Nephron progenitor cell (in vitro differentiated cells): ENCODE measurements at regions not wholly inside any gene's neighbourhood (a gene's known extent, or its start where the extent isn't known, plus 50 kb on each side); places are given as distances from the start of the nearest gene placed in this dataset.

Experiments
- DNase-seq: peaks from one replicate; pipeline ENCODE4 v3.0.0; 2021
- H3K27ac Mint-ChIP-seq: 2 replicates; pipeline ENCODE4 v1.8.0; 2021; ENCODE audit warnings: mild to moderate bottlenecking, moderate library complexity, mixed read lengths
- H3K27me3 Mint-ChIP-seq: 2 replicates; pipeline ENCODE4 v1.8.0; 2021; ENCODE audit warnings: mild to moderate bottlenecking, low read depth, mixed read lengths; ENCODE audit not compliant: poor library complexity
- H3K36me3 Mint-ChIP-seq: 2 replicates; pipeline ENCODE4 v1.8.0; 2021; ENCODE audit warnings: low read depth, mixed read lengths
- H3K4me1 Mint-ChIP-seq: 2 replicates; pipeline ENCODE4 v1.8.0; 2021; ENCODE audit warnings: mixed read lengths
- H3K4me3 Mint-ChIP-seq: 2 replicates; pipeline ENCODE4 v1.8.0; 2021; ENCODE audit warnings: mild to moderate bottlenecking, moderate library complexity, mixed read lengths
- H3K9me3 Mint-ChIP-seq: 2 replicates; pipeline ENCODE4 v1.8.0; 2021; ENCODE audit warnings: mild to moderate bottlenecking, moderate library complexity, mixed read lengths
- TF ChIP-seq, protein P1 (sequence below): fragments of 200-600 bp; sonication (generic); IDR thresholded peaks from 2 replicates; pipeline ENCODE4 v1.5.0; 2021; ENCODE audit warnings: antibody characterized with exemption

DNA sequence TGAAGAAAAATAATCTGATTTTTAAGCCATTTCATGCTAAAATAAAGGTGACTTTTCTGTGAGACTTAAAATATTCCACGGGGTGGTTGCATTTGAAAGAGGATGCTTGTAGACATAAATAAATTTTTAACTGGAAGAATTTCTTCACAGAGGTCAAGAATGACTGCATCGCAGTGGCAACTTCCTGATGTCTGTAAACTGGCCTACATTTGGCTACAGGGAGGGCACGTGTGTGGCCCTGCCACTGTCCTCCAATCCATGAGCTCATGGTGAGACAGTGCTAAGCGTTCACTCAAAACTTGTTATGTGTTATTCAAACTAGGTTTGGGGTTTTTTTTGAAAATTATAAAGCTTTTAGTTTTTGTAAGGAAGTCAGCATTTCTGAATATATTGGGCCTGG is 1089.3 kb downstream of the EFNB2 start:
- no peak overlapping the region for H3K4me3 Mint-ChIP-seq
- no peaks in the 10 kb centered on the region for H3K9me3 Mint-ChIP-seq
- H3K27me3 Mint-ChIP-seq: no peaks in the 10 kb centered on the region
- H3K27ac Mint-ChIP-seq: no peak overlapping the region
- H3K36me3 Mint-ChIP-seq: no peaks in the 10 kb centered on the region
- TF ChIP-seq, protein P1, sequence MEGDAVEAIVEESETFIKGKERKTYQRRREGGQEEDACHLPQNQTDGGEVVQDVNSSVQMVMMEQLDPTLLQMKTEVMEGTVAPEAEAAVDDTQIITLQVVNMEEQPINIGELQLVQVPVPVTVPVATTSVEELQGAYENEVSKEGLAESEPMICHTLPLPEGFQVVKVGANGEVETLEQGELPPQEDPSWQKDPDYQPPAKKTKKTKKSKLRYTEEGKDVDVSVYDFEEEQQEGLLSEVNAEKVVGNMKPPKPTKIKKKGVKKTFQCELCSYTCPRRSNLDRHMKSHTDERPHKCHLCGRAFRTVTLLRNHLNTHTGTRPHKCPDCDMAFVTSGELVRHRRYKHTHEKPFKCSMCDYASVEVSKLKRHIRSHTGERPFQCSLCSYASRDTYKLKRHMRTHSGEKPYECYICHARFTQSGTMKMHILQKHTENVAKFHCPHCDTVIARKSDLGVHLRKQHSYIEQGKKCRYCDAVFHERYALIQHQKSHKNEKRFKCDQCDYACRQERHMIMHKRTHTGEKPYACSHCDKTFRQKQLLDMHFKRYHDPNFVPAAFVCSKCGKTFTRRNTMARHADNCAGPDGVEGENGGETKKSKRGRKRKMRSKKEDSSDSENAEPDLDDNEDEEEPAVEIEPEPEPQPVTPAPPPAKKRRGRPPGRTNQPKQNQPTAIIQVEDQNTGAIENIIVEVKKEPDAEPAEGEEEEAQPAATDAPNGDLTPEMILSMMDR: no peak
- no peaks in the 10 kb centered on the region for H3K4me1 Mint-ChIP-seq
- DNase-seq: no peak

DNA sequence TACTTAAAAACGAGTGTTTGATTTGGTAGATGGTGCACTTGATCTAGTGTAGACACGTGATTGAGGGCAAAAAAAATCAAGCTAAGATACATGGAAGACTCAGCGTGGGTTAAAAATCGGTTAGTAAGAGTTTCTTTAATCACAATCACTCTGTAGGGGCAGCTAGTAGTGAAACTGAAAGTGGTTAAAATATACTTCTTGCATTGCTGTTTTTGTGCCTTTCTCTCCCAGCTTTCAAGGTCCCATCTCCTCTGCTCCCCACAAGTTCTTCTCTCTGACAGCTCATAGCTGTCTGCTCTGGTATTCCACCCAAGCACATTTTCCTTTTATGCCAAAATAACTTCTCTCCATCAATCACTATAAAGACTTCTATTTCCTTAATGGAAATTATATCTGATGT is 1089.7 kb downstream of the EFNB2 start:
- TF ChIP-seq, protein P1: no peak

DNA sequence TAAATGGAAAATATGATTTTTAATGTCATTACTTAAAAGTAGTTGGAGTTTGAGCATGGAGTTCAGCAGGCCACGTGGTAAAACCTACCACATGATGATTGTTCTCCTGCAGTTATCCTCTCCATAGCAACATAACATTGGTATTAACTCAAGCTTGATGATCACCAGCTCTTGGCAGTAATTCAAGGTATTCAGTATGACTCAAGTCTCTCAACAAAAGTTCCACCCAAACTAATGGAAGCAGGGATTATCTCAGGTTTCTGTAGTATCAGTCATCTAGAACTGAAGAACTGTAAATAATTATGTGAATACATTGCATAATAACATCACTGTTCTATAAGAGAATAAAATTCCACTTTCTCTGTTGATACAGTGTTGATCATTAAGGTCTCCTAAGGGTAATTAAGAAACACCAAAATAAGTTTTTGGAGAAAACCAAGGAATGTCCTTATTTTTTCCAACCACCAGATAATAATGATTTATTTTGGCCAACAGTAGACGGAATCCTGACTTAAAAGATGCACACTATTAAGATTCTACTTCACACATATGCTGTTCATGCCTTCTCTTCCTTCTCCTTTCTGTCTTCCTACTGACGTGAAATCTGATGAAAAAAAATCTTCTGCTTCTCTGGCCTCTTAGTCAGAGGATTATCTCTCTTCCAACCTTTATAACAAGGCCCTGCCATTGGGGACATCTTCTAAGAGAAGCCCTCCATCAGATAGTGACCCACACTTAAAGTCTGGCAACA is 1092.3 kb downstream of the EFNB2 start:
- Mint-ChIP-seq H3K4me1 (no peaks in the 10 kb centered on the region), H3K9me3 (no peaks in the 10 kb centered on the region), H3K4me3 (no peak overlapping the region), H3K27me3 (peaks cover 4% of the 10 kb centered on the region), H3K36me3 (no peaks in the 10 kb centered on the region), H3K27ac (no peak overlapping the region)
- TF ChIP-seq, protein P1: no peak
- no peak for DNase-seq

More for the DNA sequence above, 1089.7 kb downstream of the EFNB2 start:
- no peak for DNase-seq
- no peaks in the 10 kb centered on the region for H3K4me1 Mint-ChIP-seq
- no peak overlapping the region for H3K27ac Mint-ChIP-seq
- H3K27me3 Mint-ChIP-seq: no peaks in the 10 kb centered on the region
- H3K4me3 Mint-ChIP-seq: no peak overlapping the region
- H3K36me3 Mint-ChIP-seq: no peaks in the 10 kb centered on the region
- no peaks in the 10 kb centered on the region for H3K9me3 Mint-ChIP-seq

DNA sequence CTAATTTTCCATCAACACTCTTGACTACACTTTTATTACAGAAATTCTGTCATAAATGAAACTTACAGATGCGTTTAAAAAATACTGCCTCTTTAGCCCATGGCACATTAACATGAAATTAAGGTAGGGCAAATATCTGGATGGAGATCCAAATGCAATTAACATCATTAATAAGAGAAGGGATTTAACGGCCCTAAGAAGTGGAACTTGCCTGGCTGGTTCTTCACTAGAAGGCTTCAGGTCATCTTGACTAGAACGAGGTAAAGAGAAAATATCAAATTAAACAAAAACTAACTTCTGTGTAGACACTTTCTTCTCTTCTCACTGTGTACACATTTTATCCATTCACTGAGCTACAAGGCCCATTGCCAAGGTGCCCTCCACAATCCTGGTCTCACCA is 1093.4 kb downstream of the EFNB2 start:
- TF ChIP-seq, protein P1: no peak
- no peaks in the 10 kb centered on the region for H3K36me3 Mint-ChIP-seq
- no peaks in the 10 kb centered on the region for H3K9me3 Mint-ChIP-seq
- H3K4me3 Mint-ChIP-seq: no peak overlapping the region
- H3K27me3 Mint-ChIP-seq: peaks cover 4% of the 10 kb centered on the region
- H3K4me1 Mint-ChIP-seq: no peaks in the 10 kb centered on the region
- H3K27ac Mint-ChIP-seq: no peak overlapping the region
- no peak for DNase-seq

DNA sequence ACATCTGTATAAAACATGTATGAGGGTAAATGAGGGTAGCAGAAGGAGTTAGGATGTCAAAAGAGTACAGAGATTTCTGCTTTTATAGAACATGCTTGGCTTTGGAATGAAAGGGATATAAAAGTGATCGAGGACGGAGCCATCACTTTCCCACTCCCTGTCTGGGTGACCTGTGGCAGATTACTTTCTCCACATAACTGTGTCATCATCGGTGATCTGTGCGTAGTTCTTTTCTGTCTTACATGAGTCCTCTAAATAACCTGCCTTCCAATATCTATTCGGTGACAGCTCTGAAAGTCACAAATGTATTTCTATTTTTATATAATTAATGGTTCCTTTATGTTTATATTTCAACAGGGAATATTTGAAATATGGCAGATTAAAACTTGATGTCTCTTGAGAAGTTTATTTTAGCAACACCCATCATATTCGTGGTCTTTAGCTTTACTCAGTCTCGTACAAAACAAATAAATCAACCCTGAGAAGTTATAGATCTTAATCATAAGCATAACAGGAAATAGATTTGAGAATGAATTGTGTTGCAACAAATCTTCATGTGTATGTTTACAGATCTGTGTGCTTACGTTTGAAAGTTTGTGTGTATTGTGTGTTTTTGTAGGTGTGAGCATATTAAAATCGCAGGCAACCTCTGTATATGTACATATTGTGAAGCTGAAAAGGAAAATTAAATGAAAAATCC is 1094.3 kb downstream of the EFNB2 start:
- no peak overlapping the region for H3K27ac Mint-ChIP-seq

More for the DNA sequence above, 1094.3 kb downstream of the EFNB2 start:
- Mint-ChIP-seq H3K36me3 (no peaks in the 10 kb centered on the region), H3K9me3 (no peaks in the 10 kb centered on the region), H3K4me3 (no peak overlapping the region), H3K27me3 (peaks cover 4% of the 10 kb centered on the region), H3K4me1 (no peaks in the 10 kb centered on the region)
- TF ChIP-seq, protein P1: no peak
- no peak for DNase-seq
